GM21786 (cell line): ENCODE measurements at regions not wholly inside any gene's neighbourhood (a gene's known extent, or its start where the extent isn't known, plus 50 kb on each side); places are given as distances from the start of the nearest gene placed in this dataset.

Source experiments
- ATAC-seq: cut with Tn5 transposase; IDR thresholded peaks from one replicate; pipeline ENCODE4 v1.9.1; 2021; ENCODE audit not compliant: unreplicated experiment

DNA sequence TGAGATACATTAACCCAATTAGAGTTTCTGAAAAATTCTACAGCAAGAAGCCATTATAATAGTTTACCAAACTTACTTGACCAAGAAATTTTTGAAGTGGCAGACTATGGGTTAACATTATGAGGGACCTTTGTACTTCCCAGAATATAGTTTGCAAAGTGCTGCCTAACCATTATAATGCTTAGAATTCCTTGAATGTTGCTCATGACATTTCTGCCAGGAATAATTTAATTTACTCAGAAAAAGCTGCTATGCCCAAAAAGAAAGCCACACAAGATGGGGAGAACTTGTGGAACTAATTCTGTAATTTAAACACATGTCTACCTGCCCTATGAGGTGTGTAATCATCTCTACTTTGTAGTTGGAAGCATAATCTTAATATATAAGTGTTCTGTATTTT is 58.1 kb upstream of the MYCBP2 start:
- ATAC-seq, result no peak

DNA sequence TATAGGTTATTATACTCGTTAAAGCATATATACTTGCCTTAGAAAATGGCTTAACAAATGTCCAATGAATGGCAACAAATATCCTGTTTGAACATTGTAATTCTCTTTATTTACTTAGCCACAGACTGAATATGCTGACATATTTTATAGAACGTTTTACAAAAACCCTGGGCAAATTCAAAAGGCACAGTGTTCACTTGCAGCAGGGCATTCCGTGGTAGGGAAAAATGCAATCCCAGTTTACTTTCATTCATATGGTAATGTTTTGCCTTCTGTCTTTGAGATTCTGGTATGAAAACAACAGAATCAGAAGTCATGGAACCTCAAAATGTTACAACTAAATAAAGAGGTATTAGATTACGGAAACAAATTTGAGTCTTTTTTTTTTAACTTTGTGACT is 56.2 kb upstream of the MYCBP2 start:
- ATAC-seq, result no peak

- no peak for ATAC-seq
Observed at GRCh38 chr13:77381059-77381458, 54.2 kb upstream of the MYCBP2 start.

- ATAC-seq, result no peak
Observed at GRCh38 chr13:77379508-77379907, 52.6 kb upstream of the MYCBP2 start.

DNA sequence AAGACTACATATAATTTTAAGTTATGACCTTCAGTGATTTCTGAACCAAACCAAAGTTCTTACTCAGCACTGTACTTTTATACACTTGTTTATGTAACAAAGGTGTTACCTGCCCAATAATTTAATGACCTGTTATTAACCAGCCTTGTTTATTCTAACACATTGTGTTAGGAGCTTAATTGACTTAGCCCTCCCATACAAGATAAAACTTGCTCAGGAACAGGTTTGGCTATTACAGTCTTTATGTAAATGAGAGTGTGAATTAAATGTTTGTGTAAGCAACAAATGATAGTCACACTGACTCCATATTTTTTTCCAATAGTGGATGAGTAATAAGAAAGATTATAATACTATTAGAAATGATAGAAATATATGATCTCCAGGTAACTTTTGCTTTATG is 51.8 kb upstream of the MYCBP2 start:
- ATAC-seq, result no peak

DNA sequence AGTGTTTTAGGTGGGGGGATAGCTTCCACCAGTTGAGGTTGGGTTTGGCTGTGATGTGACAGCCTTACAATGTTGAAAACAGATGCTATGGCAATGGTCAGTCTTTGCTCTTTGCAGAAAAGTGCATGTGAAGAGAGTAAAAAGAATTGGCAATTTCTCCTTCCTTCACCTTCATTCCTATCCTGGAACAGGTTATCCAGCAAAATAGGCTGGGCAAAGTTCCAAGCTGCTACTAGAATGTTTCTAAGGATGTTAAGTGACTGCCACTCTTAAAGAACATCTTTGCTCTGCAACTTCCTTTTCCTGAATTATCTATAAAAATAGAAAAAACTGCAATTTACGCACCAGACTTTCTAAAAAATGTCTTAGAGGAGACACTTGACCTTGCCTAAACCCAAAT is 50.1 kb upstream of the MYCBP2 start:
- no peak for ATAC-seq
